ENCODE measurements at regions not wholly inside any gene's neighbourhood (a gene's known extent, or its start where the extent isn't known, plus 50 kb on each side); places are given as distances from the start of the nearest gene placed in this dataset.

GRCh38 chr15:70557521-70558258, 205.7 kb downstream of the UACA start:
- no peak for TF ChIP-seq CTCF (IDR thresholded peaks at IDR 0.05)

- no peak for TF ChIP-seq CTCF (IDR thresholded peaks at IDR 0.05)
Observed at GRCh38 chr15:70556779-70557178, 206.6 kb downstream of the UACA start.

GRCh38 chr15:70556151-70556741, 207.1 kb downstream of the UACA start:
- no peak for TF ChIP-seq CTCF (IDR thresholded peaks at IDR 0.05)

- TF ChIP-seq CTCF (IDR thresholded peaks at IDR 0.05): no peak
Observed at GRCh38 chr15:70555713-70556112, 207.6 kb downstream of the UACA start.

GRCh38 chr15:70547846-70548487, 215.4 kb downstream of the UACA start:
- TF ChIP-seq CTCF (IDR thresholded peaks at IDR 0.05): no peak

- TF ChIP-seq CTCF (IDR thresholded peaks at IDR 0.05): no peak
Observed at GRCh38 chr15:70545526-70545925, 217.8 kb downstream of the UACA start.

GRCh38 chr15:70541511-70541910, 221.8 kb downstream of the UACA start:
- no peak for TF ChIP-seq CTCF (IDR thresholded peaks at IDR 0.05)

All from LNCAP (cell line).